Neural cell (in vitro differentiated cells): ENCODE measurements at regions not wholly inside any gene's neighbourhood (a gene's known extent, or its start where the extent isn't known, plus 50 kb on each side); places are given as distances from the start of the nearest gene placed in this dataset.

ENCODE experiments used
- EP300 ChIP-seq: fragments of 450-650 bp; conservative IDR thresholded peaks from 2 replicates; pipeline ENCODE4 v1.6.1; 2014; ENCODE audit warnings: antibody characterized with exemption, mild to moderate bottlenecking, moderate library complexity; ENCODE audit not compliant: poor library complexity, severe bottlenecking
- EZH2 ChIP-seq: fragments of 200-600, 300-800 bp; shearing (Covaris generic), sonication (generic); IDR thresholded peaks from 2 replicates; pipeline ENCODE4 v1.6.1; 2014; ENCODE audit warnings: antibody characterized with exemption, low read length, borderline replicate concordance, mild to moderate bottlenecking; ENCODE audit not compliant: insufficient read depth, poor library complexity, severe bottlenecking
- POLR2AphosphoS5 ChIP-seq: IDR thresholded peaks from 2 replicates; pipeline ENCODE4 v1.6.1; 2012
- TAF1 ChIP-seq: IDR thresholded peaks from 2 replicates; pipeline ENCODE4 v1.6.1; 2012; ENCODE audit warnings: low read depth
- TF ChIP-seq, protein P1 (sequence below): fragments of 450-650 bp; IDR thresholded peaks from 2 replicates; pipeline ENCODE4 v1.5.1; 2014; ENCODE audit warnings: antibody characterized with exemption, mild to moderate bottlenecking, moderate library complexity; ENCODE audit not compliant: poor library complexity, severe bottlenecking

GRCh38 chr4:147160908-147161513, 215.3 kb upstream of the TTC29 start:
- TF ChIP-seq, protein P1, sequence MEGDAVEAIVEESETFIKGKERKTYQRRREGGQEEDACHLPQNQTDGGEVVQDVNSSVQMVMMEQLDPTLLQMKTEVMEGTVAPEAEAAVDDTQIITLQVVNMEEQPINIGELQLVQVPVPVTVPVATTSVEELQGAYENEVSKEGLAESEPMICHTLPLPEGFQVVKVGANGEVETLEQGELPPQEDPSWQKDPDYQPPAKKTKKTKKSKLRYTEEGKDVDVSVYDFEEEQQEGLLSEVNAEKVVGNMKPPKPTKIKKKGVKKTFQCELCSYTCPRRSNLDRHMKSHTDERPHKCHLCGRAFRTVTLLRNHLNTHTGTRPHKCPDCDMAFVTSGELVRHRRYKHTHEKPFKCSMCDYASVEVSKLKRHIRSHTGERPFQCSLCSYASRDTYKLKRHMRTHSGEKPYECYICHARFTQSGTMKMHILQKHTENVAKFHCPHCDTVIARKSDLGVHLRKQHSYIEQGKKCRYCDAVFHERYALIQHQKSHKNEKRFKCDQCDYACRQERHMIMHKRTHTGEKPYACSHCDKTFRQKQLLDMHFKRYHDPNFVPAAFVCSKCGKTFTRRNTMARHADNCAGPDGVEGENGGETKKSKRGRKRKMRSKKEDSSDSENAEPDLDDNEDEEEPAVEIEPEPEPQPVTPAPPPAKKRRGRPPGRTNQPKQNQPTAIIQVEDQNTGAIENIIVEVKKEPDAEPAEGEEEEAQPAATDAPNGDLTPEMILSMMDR, result peak; percentile 70
- no peak for TF ChIP-seq TAF1
- TF ChIP-seq POLR2AphosphoS5, result no peak
- TF ChIP-seq EP300, result no peak
- TF ChIP-seq EZH2, result no peak
